A549 (cell line): ENCODE measurements at regions not wholly inside any gene's neighbourhood (a gene's known extent, or its start where the extent isn't known, plus 50 kb on each side); places are given as distances from the start of the nearest gene placed in this dataset.

ENCODE experiments used
- MAZ ChIP-seq: fragments of 150-350 bp; IDR thresholded peaks from 2 replicates; pipeline ENCODE4 v1.6.1; 2014; ENCODE audit warnings: antibody characterized with exemption, low read depth, low read length, borderline replicate concordance
- POLR2A ChIP-seq: IDR thresholded peaks from 2 replicates; pipeline ENCODE4 v1.6.1; 2012; ENCODE audit warnings: mild to moderate bottlenecking, low read length
- USF2 ChIP-seq: fragments of 450-650 bp; IDR thresholded peaks from 2 replicates; pipeline ENCODE4 v1.6.1; 2014; ENCODE audit warnings: antibody characterized with exemption
- TF ChIP-seq, protein P1 (sequence below): fragments of >200 bp; sonication (Bioruptor Twin); formaldehyde crosslinking; IDR thresholded peaks from 3 replicates; pipeline ENCODE4 v1.5.1; 2016

- TF ChIP-seq, protein P1, sequence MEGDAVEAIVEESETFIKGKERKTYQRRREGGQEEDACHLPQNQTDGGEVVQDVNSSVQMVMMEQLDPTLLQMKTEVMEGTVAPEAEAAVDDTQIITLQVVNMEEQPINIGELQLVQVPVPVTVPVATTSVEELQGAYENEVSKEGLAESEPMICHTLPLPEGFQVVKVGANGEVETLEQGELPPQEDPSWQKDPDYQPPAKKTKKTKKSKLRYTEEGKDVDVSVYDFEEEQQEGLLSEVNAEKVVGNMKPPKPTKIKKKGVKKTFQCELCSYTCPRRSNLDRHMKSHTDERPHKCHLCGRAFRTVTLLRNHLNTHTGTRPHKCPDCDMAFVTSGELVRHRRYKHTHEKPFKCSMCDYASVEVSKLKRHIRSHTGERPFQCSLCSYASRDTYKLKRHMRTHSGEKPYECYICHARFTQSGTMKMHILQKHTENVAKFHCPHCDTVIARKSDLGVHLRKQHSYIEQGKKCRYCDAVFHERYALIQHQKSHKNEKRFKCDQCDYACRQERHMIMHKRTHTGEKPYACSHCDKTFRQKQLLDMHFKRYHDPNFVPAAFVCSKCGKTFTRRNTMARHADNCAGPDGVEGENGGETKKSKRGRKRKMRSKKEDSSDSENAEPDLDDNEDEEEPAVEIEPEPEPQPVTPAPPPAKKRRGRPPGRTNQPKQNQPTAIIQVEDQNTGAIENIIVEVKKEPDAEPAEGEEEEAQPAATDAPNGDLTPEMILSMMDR: no peak
- TF ChIP-seq MAZ (no peak), USF2 (no peak), POLR2A (no peak)
These were observed 97.8 kb upstream of the KLF4 start for GRCh38 chr9:107587191-107587963.
